NCI-H2227 treated with DMSO at 0.1 percent for 48 hours (cell line): ENCODE measurements at regions not wholly inside any gene's neighbourhood (a gene's known extent, or its start where the extent isn't known, plus 50 kb on each side); places are given as distances from the start of the nearest gene placed in this dataset.
"Not testable (repeated sequence)": the region's sequence is repeated elsewhere in the genome, so short reads cannot be mapped to it uniquely, and the experiment has no call there.

ENCODE experiments used
- DNase-seq: peaks from one replicate; lab custom pipeline; 2025; lab: John Stamatoyannopoulos, UW

DNA sequence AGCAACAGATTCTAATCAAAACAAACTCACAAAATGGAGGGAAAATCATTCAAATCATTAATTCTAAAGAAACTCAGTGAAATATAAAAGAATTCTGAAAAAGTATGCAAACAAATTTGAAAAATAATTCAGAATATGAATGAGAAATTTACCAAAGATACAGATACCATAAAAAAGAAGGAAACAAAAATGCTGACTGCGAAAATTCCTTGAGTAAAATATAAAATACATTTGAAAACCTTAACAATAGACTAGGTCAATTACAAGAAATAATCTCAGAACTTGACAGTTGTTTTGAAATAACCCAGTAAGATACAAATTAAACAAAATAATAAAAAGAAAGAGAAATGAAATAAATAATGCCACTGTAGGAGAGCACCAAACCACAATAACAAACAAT lies 1289.0 kb downstream of the SLITRK1 start:
- DNase-seq, result no peak

DNA sequence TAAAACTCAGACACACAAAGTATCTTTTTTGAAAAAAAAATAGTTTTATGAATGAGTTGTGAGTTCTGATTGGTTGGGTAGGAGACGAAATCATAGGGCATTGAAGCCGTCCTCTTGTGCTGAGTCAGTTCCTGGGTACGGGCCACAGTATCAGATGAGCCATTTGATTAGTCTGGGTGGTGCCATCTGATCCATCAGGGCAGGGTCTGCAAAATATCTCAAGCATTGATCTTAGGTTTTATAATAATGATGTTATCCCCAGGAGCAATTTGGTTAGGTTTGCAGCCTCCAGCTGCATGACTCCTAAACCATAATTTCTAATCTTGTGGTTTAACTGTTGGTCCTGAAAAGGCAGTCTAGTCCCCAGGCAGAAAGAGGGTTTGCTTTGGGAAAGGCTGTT lies 1310.6 kb downstream of the SLITRK1 start:
- no peak for DNase-seq

DNA sequence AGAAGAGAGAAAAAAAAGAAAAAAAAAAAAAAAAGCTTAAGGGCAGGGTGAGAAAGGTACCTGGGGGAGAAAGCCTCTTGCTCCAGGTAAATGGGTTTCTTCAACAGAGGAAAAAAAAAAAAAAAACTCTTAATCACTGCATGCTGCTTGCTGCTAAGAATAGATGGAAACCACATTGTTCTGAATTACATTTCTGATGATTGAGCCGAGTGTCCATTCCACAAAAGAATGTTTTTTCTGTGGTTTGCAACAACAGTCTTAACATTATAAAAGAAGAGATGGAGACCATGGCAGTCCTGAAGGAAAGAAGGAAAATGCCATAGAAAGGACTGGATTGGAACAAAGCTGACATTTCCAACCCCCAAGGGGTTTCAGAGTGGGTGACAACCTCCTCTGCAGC lies 1312.7 kb downstream of the SLITRK1 start:
- DNase-seq, result no peak

DNA sequence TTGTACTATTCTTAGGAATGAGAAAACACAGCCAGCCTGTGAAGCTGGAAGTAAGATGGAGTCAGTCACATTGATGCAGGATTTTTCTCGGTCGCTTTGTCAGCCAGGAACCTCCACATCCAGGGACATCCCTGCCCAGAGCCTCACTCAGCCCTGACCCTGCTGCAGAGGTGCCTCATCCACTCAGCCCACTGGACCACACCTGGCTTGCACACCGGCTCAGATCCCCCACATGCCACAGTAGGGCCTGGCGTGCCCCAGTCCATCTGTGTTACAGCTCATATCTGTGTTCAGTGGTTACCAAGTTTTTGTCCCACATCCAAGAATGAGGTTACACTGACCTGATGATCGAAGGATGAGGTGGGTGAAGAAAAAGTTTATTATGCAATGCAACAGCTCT lies 1315.4 kb downstream of the SLITRK1 start:
- DNase-seq, result no peak

DNA sequence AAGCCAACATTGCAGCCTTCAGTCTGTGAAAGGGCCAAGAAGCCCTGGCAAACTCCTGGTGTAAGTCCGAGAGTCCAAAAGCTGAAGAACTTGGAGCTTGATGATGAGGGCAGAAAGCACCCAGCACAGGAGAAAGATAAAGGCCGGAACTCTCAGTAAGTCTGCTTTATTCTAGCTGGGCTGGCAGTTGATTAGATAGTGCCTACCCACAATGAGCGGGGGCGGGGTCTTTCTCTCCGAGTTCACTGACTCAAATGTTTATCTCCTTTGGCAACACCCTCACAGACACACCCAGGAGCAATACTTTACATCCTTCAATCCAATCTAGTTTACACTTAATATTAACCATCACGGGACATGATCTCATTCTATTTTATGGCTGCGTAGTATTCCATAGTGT lies 1317.1 kb downstream of the SLITRK1 start:
- no peak for DNase-seq

DNA sequence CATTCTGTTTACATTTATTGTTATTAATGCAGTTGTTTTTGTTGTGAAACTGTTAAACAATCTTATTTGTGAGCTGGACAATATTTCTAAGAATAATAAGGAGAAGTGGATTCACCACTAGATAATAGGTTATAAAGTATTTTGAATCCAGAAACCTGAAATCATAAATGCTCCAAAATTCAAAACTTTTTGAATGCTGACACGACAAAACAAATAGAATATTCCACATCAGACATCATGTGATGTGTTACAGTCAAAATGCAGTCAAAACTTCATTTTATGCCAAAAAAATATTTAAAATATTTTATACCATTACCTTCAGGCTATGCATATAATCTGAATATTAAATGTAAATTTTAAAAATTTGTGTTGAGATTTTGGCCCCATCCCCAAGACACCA lies 1321.4 kb downstream of the SLITRK1 start:
- DNase-seq, result no peak

DNA sequence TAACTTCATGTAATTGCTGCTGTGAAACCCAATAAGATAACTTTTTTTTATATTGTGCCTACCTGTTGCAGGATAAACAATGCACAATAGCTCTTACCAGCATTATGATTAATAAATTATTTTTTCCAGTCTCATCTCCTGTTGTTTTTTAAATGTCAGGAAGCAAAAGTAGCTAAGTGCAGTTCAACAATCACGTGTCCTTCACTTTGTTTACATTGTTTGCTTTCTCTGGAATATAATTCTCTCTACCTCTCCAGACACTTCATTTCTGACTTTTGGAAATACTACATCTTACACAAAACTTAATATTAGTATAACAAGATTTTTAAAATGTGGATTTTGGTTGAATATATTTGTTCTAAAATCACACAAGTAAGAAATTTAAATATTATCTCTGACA lies 1359.4 kb downstream of the SLITRK1 start:
- no peak for DNase-seq

DNA sequence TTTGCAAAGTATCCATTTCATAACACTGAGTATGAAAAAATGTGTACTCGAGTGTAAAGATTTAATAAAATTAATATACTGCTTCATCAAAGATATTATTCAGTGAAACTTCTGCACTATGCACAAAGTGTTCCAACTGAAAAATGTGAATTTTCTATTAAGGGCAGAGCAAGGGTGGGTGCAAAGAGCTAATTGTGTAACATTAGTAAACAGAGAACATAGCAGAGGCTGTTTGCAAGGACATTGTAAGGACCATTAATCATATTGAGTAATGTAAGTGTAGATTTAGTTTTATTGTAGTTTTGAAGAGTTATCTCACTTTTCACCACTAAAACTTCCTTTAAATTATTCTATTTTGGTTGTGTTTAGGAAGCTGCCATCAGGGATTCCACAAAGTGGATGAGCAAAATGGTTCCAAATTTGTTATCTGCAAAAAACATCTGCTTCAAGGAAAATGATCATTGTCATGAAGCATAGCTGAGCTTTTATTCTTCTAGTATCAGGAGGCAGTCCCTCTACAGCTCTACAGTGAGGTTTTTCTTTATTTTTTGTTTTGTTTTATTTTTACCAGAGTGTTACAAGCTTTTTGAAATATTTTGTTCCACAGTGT lies 1375.4 kb downstream of the SLITRK1 start:
- no peak for DNase-seq

DNA sequence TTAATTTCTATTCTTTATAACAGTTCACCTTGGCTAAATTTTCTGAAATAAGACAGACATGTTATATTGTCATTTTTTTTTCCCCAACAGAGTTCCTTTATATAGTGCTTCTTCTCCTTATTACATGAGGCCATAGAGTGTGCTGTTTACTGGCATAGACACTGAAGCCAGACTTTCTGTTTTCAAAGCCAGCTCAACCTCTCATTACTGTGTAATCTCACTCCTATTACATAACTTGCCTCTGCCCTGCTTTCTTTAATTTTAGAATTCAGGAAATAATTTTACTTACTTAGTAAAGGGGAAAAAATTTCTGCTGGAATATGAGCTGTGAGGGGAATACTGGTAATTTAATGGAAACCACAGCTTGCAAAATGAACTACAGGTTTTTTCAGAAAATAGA lies 1380.4 kb downstream of the SLITRK1 start:
- no peak for DNase-seq

DNA sequence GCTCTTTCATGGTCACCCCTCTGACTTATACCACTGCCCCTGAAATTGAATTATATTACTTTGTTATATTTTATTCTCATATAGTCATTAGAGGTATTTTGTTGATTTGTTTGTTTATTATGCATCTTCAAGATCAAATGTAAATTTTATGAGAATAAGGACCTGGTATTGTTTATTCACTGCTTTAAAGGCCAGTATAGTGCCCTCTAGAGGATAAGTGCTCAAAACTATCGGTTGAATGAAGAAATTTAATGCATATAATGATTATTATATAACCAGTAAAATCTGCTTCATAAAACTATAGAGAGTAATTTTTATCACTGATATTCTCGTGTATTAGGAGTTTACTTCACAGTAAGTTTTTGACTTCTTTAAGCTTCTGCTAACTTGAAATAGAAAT lies 1401.9 kb downstream of the SLITRK1 start:
- no peak for DNase-seq

DNA sequence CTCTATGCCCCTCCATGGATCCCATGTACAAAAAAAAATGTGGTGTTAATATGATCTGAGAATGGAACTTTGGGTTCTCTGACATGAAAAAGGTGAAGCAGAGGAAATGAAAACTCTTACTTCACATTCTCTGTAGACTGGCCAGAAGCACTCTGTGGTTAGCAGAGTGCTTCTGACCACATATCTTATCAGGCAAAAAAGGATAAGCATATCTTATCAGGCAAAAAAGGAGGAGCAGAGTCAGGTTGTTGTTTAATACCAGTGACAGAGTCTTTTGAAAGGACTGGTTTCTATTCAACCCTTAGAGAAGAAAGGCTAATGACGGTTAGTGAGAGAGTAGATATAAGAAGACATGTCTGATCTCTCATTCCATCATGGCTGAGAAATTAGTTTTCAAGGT lies 1404.8 kb downstream of the SLITRK1 start:
- DNase-seq, result no peak

DNA sequence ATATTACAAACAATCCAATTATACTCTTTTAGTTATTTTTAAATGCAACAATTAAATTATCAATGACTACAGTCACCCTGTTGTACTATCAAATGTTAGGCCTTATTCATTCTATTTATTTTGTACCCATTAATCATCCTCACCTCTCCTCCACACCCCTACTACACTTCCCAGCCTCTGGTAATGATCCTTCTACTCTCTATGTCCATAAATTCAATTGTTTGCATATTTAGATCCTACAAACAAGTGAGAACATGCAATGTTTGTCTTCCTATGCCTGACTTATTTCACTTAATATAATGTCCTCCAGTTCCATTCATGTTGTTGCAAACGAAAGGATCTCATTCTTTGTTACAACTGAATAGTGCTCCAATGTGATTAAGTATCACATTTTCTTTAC lies 1414.6 kb downstream of the SLITRK1 start:
- DNase-seq, result no peak

DNA sequence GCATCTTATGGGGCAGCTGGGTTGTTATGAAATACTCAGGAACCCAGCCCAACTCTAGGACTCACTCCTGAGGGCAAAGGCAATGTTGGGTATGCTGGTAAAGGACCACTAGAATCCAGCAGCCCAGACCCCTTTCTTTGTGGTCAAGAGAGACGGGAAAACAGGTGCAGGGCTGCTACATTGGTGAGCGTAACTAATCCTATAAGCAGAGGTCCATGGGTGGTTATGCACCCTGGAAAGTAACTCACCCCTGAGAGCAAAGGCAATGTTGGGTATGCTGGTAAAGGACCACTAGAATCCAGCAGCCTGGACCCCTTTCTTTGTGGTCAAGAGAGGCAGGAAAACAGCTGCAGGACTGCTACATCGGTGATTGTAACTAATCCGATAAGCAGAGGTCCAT lies 1422.7 kb downstream of the SLITRK1 start:
- DNase-seq, result not testable (repeated sequence)

DNA sequence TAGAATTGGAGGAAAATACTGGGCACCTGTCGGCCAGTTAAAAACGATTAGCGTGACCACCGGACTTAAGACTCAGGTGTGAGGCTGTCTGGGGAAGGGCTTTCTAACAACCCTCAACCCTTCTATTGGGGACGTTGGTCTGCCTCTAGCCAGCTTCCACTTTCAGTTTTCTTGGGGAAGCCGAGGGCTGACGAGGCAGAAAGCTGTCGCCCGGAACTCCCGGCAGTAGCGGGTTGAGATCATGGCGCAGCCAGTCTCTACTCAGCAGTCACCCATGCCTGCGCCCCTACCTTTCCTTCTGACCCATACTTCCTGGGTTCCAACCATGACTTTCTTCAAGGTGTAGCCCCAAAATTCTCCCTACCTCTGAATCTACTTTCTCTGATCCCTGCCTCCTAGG lies 1424.1 kb downstream of the SLITRK1 start:
- DNase-seq, result no peak

DNA sequence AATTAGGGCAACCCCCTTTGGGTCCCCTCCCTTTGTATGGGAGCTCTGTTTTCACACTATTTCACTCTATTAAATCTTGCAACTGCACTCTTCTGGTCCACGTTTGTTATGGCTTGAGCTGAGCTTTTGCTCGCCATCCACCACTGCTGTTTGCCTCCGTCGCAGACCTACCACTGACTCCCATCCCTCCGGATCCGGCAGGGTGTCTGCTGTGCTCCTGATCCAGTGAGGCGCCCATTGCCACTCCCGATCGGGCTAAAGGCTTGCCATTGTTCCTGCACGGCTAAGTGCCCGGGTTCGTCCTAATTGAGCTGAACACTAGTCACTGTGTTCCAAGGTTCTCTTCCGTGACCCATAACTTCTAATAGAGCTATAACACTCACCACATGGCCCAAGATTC lies 1424.7 kb downstream of the SLITRK1 start:
- DNase-seq, result not testable (repeated sequence)

DNA sequence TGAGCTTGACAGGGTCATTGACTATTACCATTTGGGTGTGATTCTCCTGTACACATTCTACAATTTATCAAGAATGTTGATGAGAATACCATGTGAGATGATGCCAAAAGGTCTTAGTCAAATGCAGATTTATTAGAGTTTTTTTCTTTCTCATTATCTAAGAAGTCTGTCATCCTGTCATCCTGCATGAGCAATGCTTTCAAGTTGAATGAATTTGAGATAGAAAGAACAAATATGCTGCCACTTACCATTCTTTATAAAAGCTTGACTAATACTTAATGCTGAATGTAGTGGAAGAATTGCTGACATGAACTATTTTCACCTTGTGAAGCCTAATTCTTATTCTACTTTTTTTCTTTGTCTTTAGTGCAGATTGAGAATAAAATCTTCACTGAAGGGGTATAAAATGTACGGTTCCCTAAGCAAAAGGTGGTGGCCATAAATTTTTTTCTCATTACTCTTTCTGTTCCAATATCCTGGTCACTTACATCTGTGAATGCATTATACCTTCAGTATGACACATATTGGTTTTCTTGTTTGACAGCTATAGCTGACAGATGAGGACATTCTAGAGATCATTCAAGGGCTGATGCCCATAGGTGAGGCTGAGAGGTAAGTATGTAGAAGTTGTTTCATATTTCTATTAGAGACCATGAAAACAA lies 1434.7 kb downstream of the SLITRK1 start:
- DNase-seq, result no peak

DNA sequence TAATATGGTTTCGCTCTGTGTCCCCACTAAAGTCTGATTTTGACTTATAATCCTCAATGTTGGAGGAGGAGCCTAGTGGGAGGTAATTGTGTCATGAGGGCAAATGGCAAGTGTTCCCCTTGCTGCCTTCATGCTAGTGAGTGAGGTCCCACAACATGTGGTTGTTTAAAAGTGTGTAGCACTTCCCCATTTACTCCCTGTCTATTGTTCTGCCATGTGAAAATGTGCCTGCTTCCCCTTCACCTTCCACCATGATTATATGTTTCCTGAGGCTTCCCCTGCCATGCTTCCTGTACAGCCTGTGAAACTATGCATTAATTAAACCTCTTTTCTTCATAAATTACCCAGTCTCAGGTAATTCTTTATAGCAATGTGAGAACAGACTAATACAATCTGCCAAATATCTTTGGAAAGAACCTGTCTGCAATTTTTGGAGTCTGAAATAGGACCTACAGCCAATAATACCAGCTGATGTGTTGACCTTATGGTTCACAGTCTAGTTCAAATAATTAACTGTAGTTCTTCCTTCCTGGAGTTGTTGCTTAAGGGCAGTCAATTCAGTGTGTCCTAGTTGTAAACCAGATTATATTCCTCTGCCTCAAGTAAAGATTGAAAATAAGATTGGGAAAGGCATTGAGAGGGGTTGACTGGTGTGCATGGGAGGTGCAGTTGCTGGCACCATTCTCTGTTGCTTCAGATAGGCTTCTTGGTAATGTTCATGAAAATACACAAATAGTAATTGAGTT lies 1442.9 kb downstream of the SLITRK1 start:
- no peak for DNase-seq

DNA sequence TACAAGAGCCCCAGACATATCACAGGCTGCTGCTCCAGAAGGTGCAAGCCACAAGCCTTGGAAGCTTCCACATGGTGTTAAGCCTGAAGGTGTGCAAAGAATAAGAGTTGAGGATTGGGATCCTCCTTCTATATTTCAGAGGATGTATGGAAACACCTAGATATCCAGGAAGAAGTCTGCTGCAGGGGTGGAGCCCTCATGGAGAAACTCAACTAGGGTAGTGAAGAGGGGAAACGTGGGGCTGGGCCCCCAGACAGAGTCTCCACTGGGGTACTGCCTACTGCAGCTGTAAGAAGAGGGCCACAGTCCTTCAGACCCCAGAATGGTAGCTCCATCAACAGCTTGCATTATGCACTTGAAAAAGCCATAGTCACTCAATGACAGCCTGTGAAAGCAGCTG lies 1444.0 kb downstream of the SLITRK1 start:
- no peak for DNase-seq

DNA sequence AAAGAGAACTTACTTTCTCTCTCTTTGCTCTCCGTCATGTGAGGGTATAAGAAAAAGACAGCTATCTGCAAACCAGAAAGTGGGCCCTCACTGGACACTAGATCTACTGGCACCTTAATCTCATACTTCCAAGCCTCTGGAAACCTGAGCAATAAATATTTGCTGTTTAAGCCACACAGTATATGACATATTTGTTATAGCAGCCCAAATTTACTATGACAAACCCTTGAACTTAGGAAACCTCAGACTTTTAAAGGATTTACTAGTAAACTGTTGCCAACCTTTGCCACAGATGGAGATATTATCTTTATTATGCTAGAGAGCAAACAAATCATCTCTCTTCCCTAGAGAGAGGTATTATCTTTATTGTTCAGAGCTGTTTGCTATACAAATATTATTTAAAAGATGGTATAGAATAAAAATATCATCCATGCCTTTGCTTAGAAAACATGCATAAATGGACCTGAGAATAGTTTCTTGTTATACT lies 1446.1 kb downstream of the SLITRK1 start:
- DNase-seq, result no peak

DNA sequence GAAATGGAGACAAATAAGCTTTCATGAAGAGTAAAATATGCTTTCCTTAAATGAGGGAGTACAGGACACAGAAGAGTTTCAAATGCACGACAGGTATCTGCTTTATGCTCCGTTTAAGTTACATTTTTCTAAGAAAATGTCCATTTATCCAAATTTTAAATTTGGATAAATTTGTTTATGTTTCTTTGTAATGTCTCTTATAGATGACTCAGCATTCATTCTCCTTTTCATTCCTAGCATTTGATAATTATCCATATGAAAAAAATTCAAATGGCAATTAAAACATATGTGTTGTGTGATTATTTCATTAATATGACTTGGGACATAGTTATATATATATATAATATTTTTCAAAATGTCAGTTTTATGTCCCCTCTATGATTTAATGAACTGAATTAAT lies 1449.3 kb downstream of the SLITRK1 start:
- no peak for DNase-seq

DNA sequence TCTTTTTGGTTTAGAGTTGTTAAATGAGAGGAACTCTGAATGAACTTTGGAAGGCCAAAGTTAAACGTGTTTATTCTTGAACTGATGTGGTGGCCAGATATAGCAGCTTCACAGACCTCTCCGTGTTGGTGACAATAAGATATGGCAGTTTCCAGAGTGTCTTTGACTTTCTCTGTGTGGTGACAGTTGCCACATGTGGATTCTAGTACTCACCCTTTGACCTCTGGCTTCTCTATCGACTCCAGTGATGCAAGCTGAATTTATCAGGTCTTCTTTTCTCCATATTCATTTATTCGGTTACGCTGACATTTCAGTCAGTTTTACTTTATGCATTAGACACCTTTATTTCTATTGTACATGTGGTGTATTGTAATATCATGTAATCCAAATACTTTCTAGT lies 1469.5 kb downstream of the SLITRK1 start:
- DNase-seq, result no peak

DNA sequence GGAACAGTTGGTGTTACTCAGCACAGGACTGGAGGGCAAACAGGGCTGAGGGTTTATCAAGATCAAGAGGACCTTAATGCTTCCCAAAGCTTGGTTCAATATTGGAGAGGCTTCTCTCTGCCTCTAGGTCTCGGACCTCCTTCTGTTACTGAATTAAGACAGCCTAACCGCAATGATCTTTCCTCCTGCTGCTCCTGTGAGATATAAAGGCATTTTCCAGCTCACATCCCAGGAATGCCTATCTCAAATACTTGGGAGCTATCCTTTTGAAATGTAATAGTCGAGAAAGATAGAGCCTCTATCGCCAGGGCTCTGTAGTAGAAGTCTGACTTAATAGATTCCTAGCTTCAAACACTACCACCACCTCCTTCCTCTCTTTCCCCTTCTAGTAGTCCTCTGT lies 1475.0 kb downstream of the SLITRK1 start:
- no peak for DNase-seq

DNA sequence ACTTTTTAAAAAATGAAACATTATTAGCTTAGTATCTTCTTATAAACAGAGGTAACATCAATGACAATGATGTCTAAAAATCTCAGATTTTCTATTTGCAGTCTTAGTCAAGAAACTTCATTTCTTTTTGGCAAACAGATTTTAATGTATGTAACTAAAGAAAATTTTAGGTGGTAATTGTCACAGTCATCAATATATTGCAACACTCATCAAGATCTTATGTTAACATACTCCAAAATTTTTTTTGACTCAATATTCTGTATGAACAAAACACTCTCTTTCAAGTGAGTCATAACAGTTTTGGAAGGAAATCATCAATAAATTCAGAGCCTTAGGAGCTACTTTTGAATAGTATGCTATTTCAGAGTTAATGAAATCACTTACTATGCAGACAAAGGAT lies 1507.6 kb downstream of the SLITRK1 start:
- no peak for DNase-seq
